GM12878 (cell line): ENCODE measurements at regions not wholly inside any gene's neighbourhood (a gene's known extent, or its start where the extent isn't known, plus 50 kb on each side); places are given as distances from the start of the nearest gene placed in this dataset.

Experiments
- ATAC-seq: fragments of 200-7000 bp; cut with Tn5 transposase; 3 replicates; pipeline ENCODE4 v1.9.1; 2020; ENCODE audit warnings: mild to moderate bottlenecking, moderate library complexity
- BruUV-seq: library from RNA; stranded (reverse); fragments of 400-500 nt; replicated peaks from 2 replicates; lab custom pipeline; 2021; lab: Mats Ljungman, UMichigan
- CTCF ChIA-PET: fragments of 300-600 bp; sonication (Branson Sonifier 250); formaldehyde crosslinking; extraction: SDS; loops from one replicate; lab custom pipeline; 2021; ENCODE audit warnings: inconsistent platforms; lab: Yijun Ruan, JAX
- POLR2A ChIA-PET: fragments of 350-600 bp; formaldehyde crosslinking; extraction: SDS; loops from one replicate; lab custom pipeline; 2021; ENCODE audit warnings: inconsistent platforms; lab: Charles Lee
- RAD21 ChIA-PET: fragments of 300-600 bp; sonication (Branson Sonifier 250); formaldehyde crosslinking; loops from one replicate; lab custom pipeline; 2023; ENCODE audit warnings: antibody characterized with exemption; ENCODE audit not compliant: unreplicated experiment; lab: Charles Lee
- SMC1A ChIA-PET: fragments of 300-600 bp; sonication (Branson Sonifier 250); formaldehyde crosslinking; loops from one replicate; lab custom pipeline; 2023; ENCODE audit not compliant: unreplicated experiment, uncharacterized antibody; lab: Charles Lee
- DNase-seq: peaks from one replicate; pipeline ENCODE4 v3.0.0-alpha.2; 2011; ENCODE audit warnings: low read depth, low spot score
- FAIRE-seq: peaks from 3 replicates; lab custom pipeline; 2011; peaks lifted over from hg19 to GRCh38; lab: Jason Lieb, UNC
- H2AFZ ChIP-seq: 2 replicates; pipeline ENCODE4 v1.6.0; 2011; ENCODE audit warnings: low read depth, low read length, control low read depth; ENCODE audit not compliant: control insufficient read depth
- H3K27ac ChIP-seq: 2 replicates; pipeline ENCODE4 v1.5.1; 2011; ENCODE audit warnings: control low read depth; ENCODE audit not compliant: control insufficient read depth, insufficient read depth
- H3K27me3 ChIP-seq, 2 experiments: replicated peaks in 1 of 2; 2 replicates each; pipeline versions ENCODE4 v1.6.0 to v1.6.1; 2011; ENCODE audit warnings: low read length in 1 of 2; ENCODE audit not compliant: control insufficient read depth in 2 of 2, insufficient read depth in 2 of 2
- H3K36me3 ChIP-seq, 2 experiments: 2 replicates each; pipeline ENCODE4 v1.5.1; 2011; ENCODE audit warnings: low read length in 1 of 2; ENCODE audit not compliant: control insufficient read depth in 2 of 2, insufficient read depth in 2 of 2
- H3K4me1 ChIP-seq: 2 replicates; pipeline ENCODE4 v1.6.1; 2011; ENCODE audit warnings: mild to moderate bottlenecking, low read length, moderate library complexity, mixed read lengths; ENCODE audit not compliant: control insufficient read depth, insufficient read depth
- H3K4me2 ChIP-seq: 2 replicates; pipeline ENCODE4 v1.6.0; 2011; ENCODE audit warnings: control low read depth; ENCODE audit not compliant: control insufficient read depth, insufficient read depth
- H3K4me3 ChIP-seq: fragments of 200-600 bp; sonication (generic); 2 replicates; pipeline ENCODE4 v1.5.1; 2016
- H3K79me2 ChIP-seq: 2 replicates; pipeline ENCODE4 v1.6.0; 2011; ENCODE audit warnings: low read length; ENCODE audit not compliant: control insufficient read depth, insufficient read depth
- H3K9ac ChIP-seq: 2 replicates; pipeline ENCODE4 v1.8.0; 2011; ENCODE audit warnings: low read length, control low read depth, mixed read lengths; ENCODE audit not compliant: control insufficient read depth, insufficient read depth
- H3K9me3 ChIP-seq: replicated peaks from 3 replicates; pipeline ENCODE4 v1.5.1; 2011; ENCODE audit warnings: mild to moderate bottlenecking, low read length; ENCODE audit not compliant: control insufficient read depth, insufficient read depth
- H4K20me1 ChIP-seq: 2 replicates; pipeline ENCODE4 v1.6.0; 2011; ENCODE audit not compliant: control insufficient read depth, insufficient read depth
- ASH2L ChIP-seq: fragments of 300-600, 200-600 bp; sonication (generic); IDR thresholded peaks from 2 replicates; pipeline ENCODE4 v1.6.1; 2017; ENCODE audit warnings: low read depth, mild to moderate bottlenecking, borderline replicate concordance
- CEBPB ChIP-seq, 2 experiments: fragments of 150-350 bp in 1 of 2; IDR thresholded peaks; 2 replicates each; pipeline ENCODE4 v1.6.1; 2012 to 2014; ENCODE audit warnings: low read depth in 2 of 2, low read length in 2 of 2, borderline replicate concordance in 1 of 2, inconsistent platforms in 1 of 2
- ESRRA ChIP-seq: IDR thresholded peaks from 2 replicates; pipeline ENCODE4 v1.6.1; 2012; ENCODE audit warnings: mild to moderate bottlenecking, low read length, improper control_type of control experiment
- ETV6 ChIP-seq, 2 experiments: fragments of 450-650 bp in 1 of 2; IDR thresholded peaks in 1 of 2; conservative IDR thresholded peaks in 1 of 2; 2 replicates each; pipeline ENCODE4 v1.6.1; 2014; ENCODE audit warnings: antibody characterized with exemption in 1 of 2, borderline replicate concordance in 1 of 2, low read depth in 1 of 2, mild to moderate bottlenecking in 1 of 2, moderate library complexity in 1 of 2
- FOXK2 ChIP-seq: fragments of 450-650 bp; IDR thresholded peaks from 2 replicates; pipeline ENCODE4 v1.6.1; 2017; ENCODE audit warnings: mild to moderate bottlenecking, moderate library complexity
- HDGF ChIP-seq: fragments of 450-650 bp; IDR thresholded peaks from 2 replicates; pipeline ENCODE4 v1.6.1; 2016; ENCODE audit warnings: antibody characterized with exemption
- HSF1 ChIP-seq: fragments of 150-350 bp; IDR thresholded peaks from 2 replicates; pipeline ENCODE4 v1.6.1; 2014; ENCODE audit warnings: mild to moderate bottlenecking, low read depth, low read length
- MAX ChIP-seq: IDR thresholded peaks from 2 replicates; pipeline ENCODE4 v1.6.1; 2012; ENCODE audit warnings: low read depth, low read length, improper control_type of control experiment
- MYC ChIP-seq: IDR thresholded peaks from 2 replicates; pipeline ENCODE4 v1.6.1; 2011; ENCODE audit warnings: mild to moderate bottlenecking, low read length, moderate library complexity, inconsistent platforms; ENCODE audit not compliant: insufficient read depth, insufficient replicate concordance, insufficient read length, severe bottlenecking
- NFYB ChIP-seq: IDR thresholded peaks from 2 replicates; pipeline ENCODE4 v1.6.1; 2011; ENCODE audit warnings: low read depth, mild to moderate bottlenecking, low read length, improper control_type of control experiment, moderate library complexity; ENCODE audit not compliant: insufficient read depth
- PKNOX1 ChIP-seq: fragments of 450-650 bp; IDR thresholded peaks from 2 replicates; pipeline ENCODE4 v1.6.1; 2016; ENCODE audit warnings: mild to moderate bottlenecking
- POLR2AphosphoS2 ChIP-seq: IDR thresholded peaks from 2 replicates; pipeline ENCODE4 v1.6.1; 2011; ENCODE audit warnings: low read depth, mild to moderate bottlenecking, low read length, improper control_type of control experiment, moderate library complexity
- POLR2AphosphoS5 ChIP-seq: IDR thresholded peaks from 2 replicates; pipeline ENCODE4 v1.6.1; 2011; ENCODE audit warnings: mild to moderate bottlenecking, low read length, inconsistent platforms
- RAD51 ChIP-seq: fragments of 450-650 bp; IDR thresholded peaks from 2 replicates; pipeline ENCODE4 v1.6.1; 2016; ENCODE audit warnings: moderate library complexity, mild to moderate bottlenecking, inconsistent platforms
- RUNX3 ChIP-seq: IDR thresholded peaks from 2 replicates; pipeline ENCODE4 v1.6.1; 2012; ENCODE audit warnings: low read length, inconsistent platforms
- SIX5 ChIP-seq: IDR thresholded peaks from 2 replicates; pipeline ENCODE4 v1.6.1; 2011; ENCODE audit warnings: mild to moderate bottlenecking, low read depth, low read length, moderate library complexity; ENCODE audit not compliant: severe bottlenecking
- SP1 ChIP-seq: IDR thresholded peaks from one replicate; pipeline ENCODE4 v1.6.1; 2011; ENCODE audit warnings: low read depth, low read length
- YY1 ChIP-seq: IDR thresholded peaks from 2 replicates; pipeline ENCODE4 v1.6.1; 2011; ENCODE audit warnings: low read depth, mild to moderate bottlenecking, low read length
- ZBTB33 ChIP-seq: fragments of 450-650 bp; IDR thresholded peaks from 2 replicates; pipeline ENCODE4 v1.6.1; 2017; ENCODE audit warnings: mild to moderate bottlenecking
- ZZZ3 ChIP-seq: IDR thresholded peaks from 2 replicates; pipeline ENCODE4 v1.6.1; 2011; ENCODE audit warnings: low read depth; ENCODE audit not compliant: control insufficient read depth, insufficient read length
- WGBS: methylation state at CpG from one replicate; pipeline ENCODE4 v1.1.6; 2016; ENCODE audit warnings: low lambda C conversion rate; ENCODE audit not compliant: insufficient replicate concordance, insufficient coverage; ENCODE audit errors: missing lambda C conversion rate; 5-methylcytosine and 5-hydroxymethylcytosine counted together
- in situ Hi-C: fragments of 300-500 bp; cut with MboI; formaldehyde crosslinking; loops from 9 replicates; pipeline ENCODE4 v1.14.3; 2018; ENCODE audit warnings: mixed read lengths
- intact Hi-C: fragments of 100-400 bp; cut with micrococcal nuclease; formaldehyde crosslinking; loops from one replicate; pipeline ENCODE4 v1.14.2; 2022; ENCODE audit not compliant: unreplicated experiment

GRCh38 chr3:70684701-70685100 is 372.3 kb upstream of the MDFIC2 start:
- Histone ChIP-seq H3K9me3 (no peaks in the 10 kb centered on the region), H3K79me2 (no peaks in the 10 kb centered on the region), H3K4me3 (no peak overlapping the region), H3K27ac (no peak overlapping the region), H3K4me2 (no peak overlapping the region), H2AFZ (no peak overlapping the region), H4K20me1 (no peaks in the 10 kb centered on the region), H3K36me3 (no peaks in the 10 kb centered on the region), H3K9ac (no peak overlapping the region), H3K4me1 (no peaks in the 10 kb centered on the region), H3K27me3 (no peaks in the 10 kb centered on the region)
- WGBS: 7% methylated on average over 1 of the region's 1 CpG
- TF ChIP-seq ETV6 (conservative IDR thresholded peaks at IDR 0.05 in 1 of 2, IDR thresholded peaks at IDR 0.05 in 1 of 2; ENCODE audit: borderline replicate concordance in 1 of 2, low read depth in 1 of 2) (no peak), RAD51 (no peak), FOXK2 (no peak), MAX (no peak), ESRRA (no peak), SIX5 (no peak), YY1 (no peak), ZZZ3 (no peak), POLR2AphosphoS5 (no peak), POLR2AphosphoS2 (no peak), ZBTB33 (no peak), ASH2L (no peak), MYC (no peak), NFYB (no peak), RUNX3 (no peak), CEBPB (IDR thresholded peaks at IDR 0.05; ENCODE audit: borderline replicate concordance in 1 of 2, low read depth in 2 of 2, low read length in 2 of 2) (no peak), HDGF (no peak), SP1 (no peak), PKNOX1 (no peak), HSF1 (no peak)
- RAD21 ChIA-PET: no interaction called here
- DNase-seq: no peak
- no peak for ATAC-seq
- no peak for FAIRE-seq
- intact Hi-C loops: no loop called here
- SMC1A ChIA-PET: no interaction called here
- no TSS peak for BruUV-seq
- CTCF ChIA-PET: no interaction called here
- in situ Hi-C loops: no loop called here
- POLR2A ChIA-PET: no interaction called here
